Stimulated activated CD4-positive, alpha-beta T cell treated with anti-CD3 and anti-CD28 coated beads, Interleukin-1b, Interleukin-23, amount 100 ng/mL, for 24 hours (primary cell): ENCODE measurements at regions not wholly inside any gene's neighbourhood (a gene's known extent, or its start where the extent isn't known, plus 50 kb on each side); places are given as distances from the start of the nearest gene placed in this dataset.
"Not testable (repeated sequence)": the region's sequence is repeated elsewhere in the genome, so short reads cannot be mapped to it uniquely, and the experiment has no call there.

Experiments
- DNase-seq, 4 experiments: peaks; one replicate each; pipeline ENCODE4 v3.0.0-alpha.2; 2020; ENCODE audit warnings: low read depth in 4 of 4, low spot score in 1 of 4

- DNase-seq: no peak
Observed at GRCh38 chr22:47540011-47540410, 777.6 kb downstream of the TBC1D22A start.

DNA sequence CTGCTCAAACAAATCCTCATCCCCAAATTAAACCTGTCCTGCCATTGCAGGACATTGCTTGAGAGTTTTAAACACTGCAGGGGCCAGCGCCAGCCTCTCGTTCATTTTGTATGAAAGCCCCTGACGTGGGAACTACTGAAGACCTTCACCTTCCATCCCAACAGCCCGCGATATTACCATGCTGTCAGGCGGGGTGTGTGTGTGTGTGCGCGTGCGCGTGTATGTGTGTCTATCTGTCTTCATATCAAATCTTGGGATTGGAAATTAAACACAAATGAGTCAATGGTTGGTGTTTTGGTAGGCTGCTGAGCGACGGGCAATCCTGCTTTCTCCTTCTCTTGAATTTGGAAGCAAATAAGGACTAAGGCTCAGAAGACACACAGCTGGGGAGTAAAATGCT lies 776.9 kb downstream of the TBC1D22A start:
- DNase-seq: no peak

DNA sequence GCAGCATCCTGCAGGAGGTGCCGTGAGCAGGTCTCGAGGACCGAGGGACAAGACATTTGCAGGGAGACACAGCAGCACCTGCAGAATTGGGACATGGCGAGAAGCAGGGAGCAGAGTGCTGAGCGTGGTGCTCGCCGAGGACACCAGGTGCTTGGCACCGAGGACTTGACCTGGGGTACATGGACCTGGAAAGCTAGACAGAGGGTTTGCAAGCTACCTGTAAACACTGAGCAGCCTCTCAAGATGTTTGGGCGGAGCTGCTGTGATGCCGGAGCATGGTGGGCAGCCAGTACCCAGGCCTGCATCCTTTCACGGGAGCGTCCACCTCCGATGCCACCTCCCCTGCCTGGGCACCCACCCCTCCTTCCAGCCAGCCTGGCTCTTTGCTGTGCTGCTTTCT lies 773.2 kb downstream of the TBC1D22A start:
- no peak for DNase-seq

DNA sequence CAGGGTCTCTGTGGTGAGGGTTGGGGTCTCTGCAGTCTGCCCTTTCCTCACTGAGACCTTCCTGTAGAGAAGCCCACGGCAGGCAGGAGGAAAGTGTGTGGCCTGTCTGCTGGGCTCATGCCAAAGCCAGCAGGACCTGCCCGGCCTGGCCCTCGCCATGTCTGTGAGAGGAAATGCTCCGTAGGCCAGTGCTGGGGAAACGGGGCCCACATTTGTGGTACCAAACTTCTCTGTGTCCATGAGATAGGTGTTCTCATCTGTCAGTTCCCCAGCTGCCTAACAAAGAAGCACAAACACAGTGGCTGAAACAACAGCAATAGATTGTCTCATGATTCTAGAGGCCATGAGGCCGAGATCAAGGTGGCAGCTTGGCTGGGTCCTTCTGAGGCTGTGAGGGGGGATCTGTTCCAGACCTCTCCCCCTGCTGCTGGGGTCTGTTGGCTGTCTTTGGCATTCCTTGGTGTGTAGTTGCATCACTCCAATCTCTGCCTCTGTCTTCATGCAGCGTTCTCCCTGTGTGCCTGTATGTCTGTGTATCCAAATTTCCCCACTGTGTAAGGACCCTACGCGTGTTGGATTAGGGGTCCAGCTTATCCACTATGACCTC lies 772.5 kb downstream of the TBC1D22A start:
- no peak for DNase-seq

DNA sequence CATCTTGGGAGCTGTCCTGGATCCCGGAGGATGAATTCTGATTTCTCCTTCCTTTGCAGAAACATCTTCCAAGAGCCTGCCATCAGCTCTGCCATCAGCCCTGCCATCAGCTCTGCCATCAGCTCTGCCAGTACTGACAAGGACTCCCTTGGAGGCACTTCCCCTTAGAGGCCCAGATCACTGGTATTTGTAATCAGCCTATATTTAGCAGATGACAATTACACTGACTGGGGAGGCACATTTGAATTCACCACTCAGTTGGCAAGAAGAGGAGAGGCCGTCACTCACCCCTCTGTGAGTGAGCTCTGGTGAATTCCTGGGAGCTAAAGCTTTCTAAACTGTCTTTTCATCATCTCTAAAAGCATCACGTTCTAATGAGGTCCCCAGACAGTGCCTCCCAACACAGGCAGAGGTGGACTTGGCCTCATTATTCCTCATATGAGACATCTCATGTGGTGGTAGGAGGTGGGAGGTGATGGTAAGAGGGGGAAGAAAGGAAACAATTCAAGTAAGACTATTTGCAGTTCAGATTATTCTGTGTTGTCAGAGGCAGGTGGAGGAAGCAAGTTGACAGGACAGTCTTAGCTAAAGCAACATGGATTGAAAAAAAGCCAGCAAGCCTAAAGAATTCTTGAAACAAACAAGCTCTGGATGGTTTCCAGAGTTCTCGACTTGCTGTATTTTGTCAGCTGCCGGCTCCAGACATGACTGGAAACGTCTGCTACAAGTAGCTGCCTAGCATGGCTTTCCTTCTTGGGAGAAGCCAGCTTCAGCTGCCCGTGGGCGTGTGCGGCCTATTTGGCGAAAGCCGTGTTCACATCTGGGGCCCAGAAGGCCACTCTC lies 771.7 kb downstream of the TBC1D22A start:
- DNase-seq: no peak

DNA sequence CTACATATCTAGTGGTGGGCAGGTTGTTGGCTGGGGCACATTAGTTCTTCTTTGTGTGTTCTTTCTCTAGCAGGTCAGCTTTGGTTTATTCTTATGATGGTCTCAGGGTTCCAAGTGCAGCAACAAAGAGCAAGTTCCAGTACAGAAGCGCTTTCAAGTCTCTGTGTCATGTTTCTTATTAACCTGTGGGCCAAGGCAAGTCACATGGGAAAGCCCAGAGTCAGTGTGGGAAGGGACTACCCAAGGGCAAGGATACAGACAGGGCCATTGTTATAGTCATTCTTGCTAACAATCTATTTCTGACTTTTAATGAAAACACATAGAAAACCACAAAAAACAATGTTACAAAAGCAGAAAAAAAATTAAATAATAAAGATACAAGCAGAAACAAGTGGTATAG lies 754.6 kb downstream of the TBC1D22A start:
- DNase-seq: no peak

DNA sequence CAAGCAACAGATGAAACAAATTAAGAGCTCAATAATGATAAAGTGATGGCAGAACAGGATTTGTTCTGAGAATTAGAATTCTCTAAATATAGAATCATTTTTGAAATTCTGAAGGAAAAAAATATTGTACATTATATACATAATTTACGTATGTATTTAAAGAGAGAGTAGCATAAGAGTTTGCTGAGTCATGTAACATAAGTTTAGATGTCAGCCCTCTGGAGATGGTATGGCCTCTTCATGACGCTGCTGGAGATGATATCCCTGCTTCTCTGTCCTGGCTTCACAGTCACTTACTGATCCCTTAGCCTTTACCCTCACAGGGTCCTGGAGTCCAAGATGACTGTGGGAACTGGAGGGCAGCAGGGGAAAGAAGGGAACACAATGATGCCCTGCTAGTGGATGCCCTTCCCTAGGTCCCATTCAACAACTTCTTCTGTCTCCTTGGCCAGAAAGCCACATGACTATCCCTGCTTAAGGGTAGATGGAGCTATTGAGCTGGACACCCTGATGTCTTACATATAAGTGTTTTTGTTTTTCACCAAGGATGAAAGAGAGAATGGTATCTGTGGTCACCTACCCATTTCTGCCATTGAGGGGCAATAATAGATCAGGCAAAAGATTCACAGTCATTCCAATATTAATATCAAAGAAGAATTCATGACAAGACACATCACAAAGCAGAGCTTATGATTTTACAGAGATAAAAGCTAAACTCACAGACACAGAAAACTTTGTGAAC lies 753.1 kb downstream of the TBC1D22A start:
- DNase-seq: no peak

DNA sequence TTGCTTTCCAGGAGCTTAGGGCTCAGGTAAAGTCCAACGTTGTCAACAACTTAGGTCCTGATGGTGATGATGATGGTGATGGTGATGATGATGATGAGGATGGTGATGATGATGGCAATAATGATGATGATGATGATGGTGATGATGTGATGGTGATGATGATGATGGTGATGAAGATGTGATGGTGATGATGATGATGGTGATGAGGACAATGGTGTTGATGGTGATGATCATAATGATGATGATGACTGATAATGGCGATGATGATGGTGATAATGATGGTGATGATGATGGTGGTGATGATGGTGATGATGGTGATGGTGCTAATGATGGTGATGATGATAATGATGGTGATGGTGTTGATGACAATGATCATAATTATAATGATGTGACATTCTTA lies 750.2 kb downstream of the TBC1D22A start:
- DNase-seq: no peak

- DNase-seq: no peak
Observed at GRCh38 chr22:47504962-47505361, 742.5 kb downstream of the TBC1D22A start.

DNA sequence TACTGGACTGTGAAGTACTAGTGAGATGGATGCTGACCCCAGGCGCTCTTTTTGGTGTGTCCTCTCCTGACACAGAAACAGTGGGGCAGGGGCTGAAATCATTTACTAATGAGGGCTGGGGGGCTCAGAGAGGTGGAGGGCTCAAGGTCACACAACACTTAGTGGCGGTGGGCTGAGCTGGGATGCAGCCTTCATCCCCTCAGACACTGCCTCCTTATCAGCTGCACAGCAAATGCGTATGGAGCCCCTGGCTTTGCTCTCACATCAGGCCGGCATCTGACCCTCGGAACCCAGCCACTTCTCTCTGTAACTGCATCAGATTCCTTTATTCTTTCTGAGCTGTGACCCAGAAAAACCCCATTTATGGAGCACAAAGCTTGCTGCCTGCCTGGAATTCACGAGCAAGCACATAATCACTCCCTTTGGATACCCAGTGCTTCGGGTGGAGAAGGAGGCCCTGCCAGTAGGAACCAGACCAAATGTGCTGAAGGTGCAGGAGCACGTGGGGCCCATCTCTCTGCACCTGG lies 736.6 kb downstream of the TBC1D22A start:
- DNase-seq: no peak

DNA sequence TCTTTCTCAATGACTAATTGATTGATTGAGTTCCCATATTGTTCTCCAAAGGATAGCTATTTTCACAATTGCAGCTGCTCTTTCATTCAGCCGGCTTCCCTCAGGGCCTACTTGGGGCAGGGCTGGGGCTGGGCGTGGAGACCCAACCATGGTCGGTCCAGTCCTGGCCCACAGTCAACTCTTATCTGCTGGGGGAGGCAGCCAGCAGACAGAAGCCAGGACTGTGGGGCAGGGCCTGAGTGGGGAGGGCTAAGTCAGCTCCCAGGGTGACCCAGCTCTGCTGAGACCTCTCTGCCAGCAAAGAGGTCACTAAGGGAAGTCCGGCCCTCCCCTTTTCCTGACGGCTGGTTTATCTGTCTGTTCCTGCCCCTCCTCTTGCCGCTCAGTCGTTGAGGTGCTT lies 735.2 kb downstream of the TBC1D22A start:
- DNase-seq: no peak

GRCh38 chr22:47495110-47495509 lies 732.7 kb downstream of the TBC1D22A start:
- DNase-seq: no peak

GRCh38 chr22:47488131-47488530 lies 725.7 kb downstream of the TBC1D22A start:
- DNase-seq: not testable (repeated sequence)

- DNase-seq: no peak
Observed at GRCh38 chr22:47486569-47487312, 724.3 kb downstream of the TBC1D22A start.

DNA sequence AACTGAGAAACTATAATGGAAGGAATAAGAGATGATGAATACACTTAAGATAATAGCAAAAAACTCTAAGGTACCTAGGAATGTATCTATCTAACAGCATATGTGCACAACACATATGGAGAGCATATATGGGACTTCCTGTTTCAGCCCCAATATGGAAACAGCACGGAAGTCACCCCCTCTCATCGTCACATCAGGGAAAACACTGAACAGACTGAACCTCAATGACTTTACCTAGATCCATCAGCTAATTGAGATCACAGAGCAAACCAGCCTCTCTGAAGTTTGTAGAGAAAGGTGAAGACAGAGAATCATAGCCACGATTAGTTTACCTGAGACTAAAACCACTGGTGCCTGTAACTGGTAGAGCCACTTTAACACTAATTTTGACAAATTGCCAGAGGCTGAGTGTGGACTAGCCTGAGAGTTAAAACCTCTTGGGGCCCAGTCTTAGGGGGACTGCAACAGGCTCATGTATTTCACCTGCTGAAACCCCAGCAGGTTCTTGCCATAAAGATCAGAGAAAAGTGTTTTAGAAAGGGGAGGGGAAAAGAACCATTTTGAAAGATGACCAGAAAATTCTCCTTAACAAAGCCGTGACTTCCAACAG lies 722.6 kb downstream of the TBC1D22A start:
- no peak for DNase-seq

GRCh38 chr22:47476231-47476630 lies 713.8 kb downstream of the TBC1D22A start:
- no peak for DNase-seq

DNA sequence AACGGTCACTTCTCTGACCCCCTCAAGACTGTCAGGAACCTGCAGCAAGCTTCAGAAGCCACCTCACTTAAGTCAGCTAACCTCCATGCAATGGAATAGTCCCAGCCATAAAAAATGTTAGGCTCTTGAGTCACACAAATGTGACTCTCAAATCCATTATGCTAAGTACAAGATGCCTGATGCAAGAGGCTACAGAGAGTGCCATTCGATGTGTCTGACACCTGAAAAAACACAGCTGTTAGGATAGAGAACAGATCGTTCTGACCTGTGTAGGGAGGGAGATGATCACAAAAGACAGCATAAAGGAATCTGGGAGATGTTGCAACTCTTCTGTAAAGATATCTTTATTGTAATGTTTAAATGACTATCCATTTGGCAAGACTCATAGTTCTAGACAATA lies 712.4 kb downstream of the TBC1D22A start:
- no peak for DNase-seq

- no peak for DNase-seq
Observed at GRCh38 chr22:47474464-47474863, 712.0 kb downstream of the TBC1D22A start.

DNA sequence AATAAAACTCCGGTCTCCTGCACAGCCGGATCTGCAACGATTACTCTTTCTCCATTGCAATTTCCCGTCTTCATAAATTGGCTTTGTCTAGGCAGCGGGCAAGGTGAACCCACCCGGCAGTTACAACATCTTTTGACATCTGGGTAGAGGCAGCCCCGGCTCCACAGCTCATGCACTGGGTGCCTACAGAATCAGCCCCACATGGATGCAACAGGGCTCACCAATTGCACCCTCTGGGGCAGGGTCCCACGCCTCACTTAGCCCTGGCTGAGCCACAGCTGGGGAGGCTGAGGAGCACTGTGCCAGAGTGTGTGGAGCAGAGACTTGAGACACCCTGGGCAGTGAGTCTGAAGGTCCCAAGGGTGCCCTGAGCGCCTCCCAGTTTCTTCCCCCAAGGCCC lies 710.2 kb downstream of the TBC1D22A start:
- DNase-seq: no peak

DNA sequence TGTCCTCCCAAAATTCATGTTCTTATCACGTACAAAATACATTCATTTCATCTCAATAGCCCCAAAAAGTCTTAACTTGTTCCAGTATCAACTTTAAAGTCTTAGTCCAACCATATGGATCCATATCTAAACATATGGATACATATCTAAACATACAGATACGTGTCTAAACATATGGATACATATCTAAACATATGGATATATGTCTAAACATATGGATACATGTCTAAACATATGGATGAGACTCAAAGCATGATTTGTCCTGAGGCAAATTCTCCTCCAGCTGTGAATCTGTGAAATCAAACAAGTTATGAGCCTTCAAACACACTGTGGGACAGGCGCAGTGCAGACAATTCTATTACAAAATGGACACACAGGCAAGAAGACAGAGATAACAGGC lies 709.0 kb downstream of the TBC1D22A start:
- no peak for DNase-seq

DNA sequence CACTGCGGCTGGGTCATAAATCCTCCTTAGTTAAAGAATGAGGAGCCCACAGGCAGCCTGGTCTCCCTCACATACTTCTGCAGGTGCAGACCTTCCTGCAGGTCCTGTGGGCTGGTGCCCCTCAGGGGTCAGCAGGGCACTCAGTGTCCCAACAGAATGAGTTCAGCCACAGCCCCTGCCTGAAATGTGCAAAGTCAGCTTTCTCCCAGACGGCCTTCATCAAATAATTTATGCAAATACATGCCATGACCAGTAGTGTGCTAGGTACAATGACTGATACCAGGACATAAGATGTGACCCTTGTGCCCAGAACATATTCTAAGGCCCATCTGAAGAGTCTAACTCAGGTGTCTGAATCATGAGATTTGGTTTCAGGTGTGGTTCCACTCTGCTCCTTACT lies 703.4 kb downstream of the TBC1D22A start:
- DNase-seq: no peak
